TTC549 (cell line): ENCODE measurements at regions not wholly inside any gene's neighbourhood (a gene's known extent, or its start where the extent isn't known, plus 50 kb on each side); places are given as distances from the start of the nearest gene placed in this dataset.

ENCODE experiments used
- FAIRE-seq: peaks from 2 replicates; lab custom pipeline; 2012; peaks lifted over from hg19 to GRCh38; lab: Jason Lieb, UNC

DNA sequence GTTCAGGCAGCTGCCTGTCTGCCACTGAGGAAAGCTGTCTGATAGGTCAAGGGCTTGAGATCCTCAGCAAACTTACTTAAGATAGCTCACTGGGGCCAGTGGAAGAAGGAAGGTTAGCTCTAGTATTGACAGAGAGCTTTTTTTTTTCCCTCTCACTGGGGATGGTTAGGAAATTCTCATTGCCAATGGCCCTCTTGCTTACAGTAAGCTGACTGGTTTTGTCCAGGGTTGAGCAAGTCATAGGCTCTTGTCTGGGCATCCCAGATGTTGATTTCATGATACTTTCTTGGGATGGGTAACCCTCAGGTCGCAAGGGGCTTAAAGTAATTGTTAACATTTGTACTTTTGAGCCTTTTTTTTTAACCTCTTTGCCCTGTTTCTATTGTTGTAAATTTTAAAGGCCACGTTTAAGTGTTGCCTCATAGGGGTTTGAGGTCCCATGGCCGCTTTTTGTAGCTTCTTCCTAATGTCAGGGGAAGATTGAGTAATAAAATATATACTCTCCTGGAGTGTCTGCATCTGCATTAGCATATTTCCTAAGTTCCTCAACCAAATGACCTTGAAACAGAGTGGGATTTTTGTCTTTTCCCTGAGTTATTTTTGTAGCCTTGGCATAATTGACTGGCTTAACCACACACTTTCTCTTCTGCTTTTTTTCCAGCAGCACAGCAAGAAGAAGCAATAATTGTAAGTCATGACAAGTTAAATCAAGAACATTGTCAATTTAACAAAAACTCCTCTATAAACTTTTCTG is 716.0 kb downstream of the LRFN5 start:
- no peak for FAIRE-seq

- FAIRE-seq, result no peak
These were observed 713.3 kb downstream of the LRFN5 start for GRCh38 chr14:42319996-42320395.

DNA sequence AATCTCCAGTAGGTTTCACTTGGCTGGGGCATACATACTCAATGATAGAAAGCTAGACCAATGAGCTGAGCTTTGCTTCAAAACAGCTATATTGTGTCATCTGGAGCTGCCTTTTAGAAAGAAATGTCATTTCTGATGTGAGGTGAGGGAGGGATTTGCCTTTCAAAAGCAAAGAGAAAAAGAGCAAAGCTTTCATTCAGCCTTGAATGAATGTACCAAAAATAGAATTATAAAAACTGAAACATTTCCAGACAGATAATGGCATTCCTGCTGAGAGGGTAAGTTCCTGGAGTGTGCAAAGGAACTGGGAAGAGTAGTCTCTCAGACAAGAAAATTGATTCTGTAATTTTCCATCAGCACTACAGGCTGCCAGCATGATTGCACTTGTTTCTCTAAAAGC is 710.0 kb downstream of the LRFN5 start:
- FAIRE-seq, result no peak

DNA sequence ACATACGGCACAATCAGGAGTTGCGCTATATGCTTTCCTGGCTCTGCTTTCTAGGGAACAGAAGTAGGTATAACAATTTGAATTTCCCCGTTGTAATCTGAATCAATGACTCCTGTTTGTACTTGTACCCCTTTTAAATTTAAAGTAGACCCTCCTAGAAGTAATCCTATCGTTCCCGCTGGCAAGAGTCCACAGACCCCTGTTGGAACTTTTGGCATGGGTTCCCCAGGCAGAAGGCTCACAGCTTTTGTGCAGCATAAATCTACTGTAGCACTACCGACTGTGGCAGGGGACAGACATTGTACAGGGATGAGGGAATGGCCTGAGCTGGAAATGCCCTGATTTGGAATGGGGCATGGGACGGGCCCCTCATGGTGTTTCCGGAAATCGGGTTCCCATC is 705.2 kb downstream of the LRFN5 start:
- FAIRE-seq, result no peak

- no peak for FAIRE-seq
These were observed 700.7 kb downstream of the LRFN5 start for GRCh38 chr14:42307239-42307825.

DNA sequence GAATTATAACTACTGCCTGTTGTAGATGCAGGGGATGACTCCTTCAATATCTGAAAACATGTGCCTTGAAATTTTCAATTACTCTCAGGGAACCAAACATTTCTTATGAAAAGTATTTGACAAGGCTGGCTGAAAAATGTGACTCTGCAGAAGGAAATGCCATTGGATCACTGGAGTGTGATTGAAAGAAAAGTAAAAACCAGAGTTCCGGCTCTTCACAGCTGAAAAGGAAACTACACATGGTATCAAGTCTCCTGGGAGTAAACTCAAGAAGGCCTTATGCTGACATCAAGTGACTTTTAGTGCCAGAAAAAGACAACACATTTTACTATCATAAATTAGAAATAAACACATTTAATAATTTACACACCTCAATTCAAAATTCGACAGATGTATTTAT is 693.0 kb downstream of the LRFN5 start:
- FAIRE-seq, result no peak

DNA sequence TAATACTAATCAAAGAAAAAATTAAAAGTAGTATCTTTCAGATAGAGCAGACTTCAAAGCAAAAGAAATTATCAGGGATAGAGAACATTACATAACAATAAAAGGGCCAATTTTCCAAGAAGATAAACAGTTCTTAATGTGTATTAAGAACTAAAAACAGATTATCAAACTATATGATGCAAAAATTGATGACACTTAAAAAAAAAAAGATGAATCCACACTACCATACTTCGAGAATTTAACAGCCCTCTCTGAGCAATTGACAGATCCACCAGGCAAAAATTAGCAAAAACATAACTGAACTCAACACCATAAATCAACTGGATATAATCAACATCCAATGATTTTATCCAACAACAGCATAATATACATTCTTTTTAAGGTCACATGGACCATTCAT is 686.5 kb downstream of the LRFN5 start:
- FAIRE-seq, result no peak

GRCh38 chr14:42277840-42278239 is 671.2 kb downstream of the LRFN5 start:
- no peak for FAIRE-seq

GRCh38 chr14:42269234-42269633 is 662.6 kb downstream of the LRFN5 start:
- FAIRE-seq, result no peak

DNA sequence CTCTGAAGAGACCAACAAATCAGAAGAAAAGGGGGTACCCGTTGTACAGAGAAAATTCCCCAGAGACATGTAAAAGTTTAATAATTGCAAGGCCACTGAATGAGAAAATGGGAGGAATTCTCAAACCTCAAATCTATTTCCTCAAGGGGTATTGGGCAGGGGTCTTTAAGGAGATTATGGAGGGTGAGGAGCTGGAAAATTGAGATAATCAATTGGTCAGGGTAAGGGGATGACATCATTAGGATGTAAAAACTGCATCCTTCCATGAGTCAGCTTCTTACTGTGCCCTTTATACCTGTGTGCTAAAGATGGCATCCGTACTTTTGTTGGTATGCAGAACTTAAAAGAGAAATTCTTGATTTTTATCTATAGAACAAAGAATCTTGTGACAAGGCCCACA is 641.5 kb downstream of the LRFN5 start:
- FAIRE-seq, result no peak

GRCh38 chr14:42241101-42241500 is 634.4 kb downstream of the LRFN5 start:
- no peak for FAIRE-seq

- no peak for FAIRE-seq
These were observed 623.3 kb downstream of the LRFN5 start for GRCh38 chr14:42229976-42230375.

GRCh38 chr14:42229294-42229693 is 622.6 kb downstream of the LRFN5 start:
- no peak for FAIRE-seq

- FAIRE-seq, result no peak
These were observed 621.9 kb downstream of the LRFN5 start for GRCh38 chr14:42228611-42229010.

GRCh38 chr14:42224053-42224888 is 617.6 kb downstream of the LRFN5 start:
- peak; percentile 3 for FAIRE-seq

GRCh38 chr14:42222924-42223471 is 616.3 kb downstream of the LRFN5 start:
- FAIRE-seq, result no peak

DNA sequence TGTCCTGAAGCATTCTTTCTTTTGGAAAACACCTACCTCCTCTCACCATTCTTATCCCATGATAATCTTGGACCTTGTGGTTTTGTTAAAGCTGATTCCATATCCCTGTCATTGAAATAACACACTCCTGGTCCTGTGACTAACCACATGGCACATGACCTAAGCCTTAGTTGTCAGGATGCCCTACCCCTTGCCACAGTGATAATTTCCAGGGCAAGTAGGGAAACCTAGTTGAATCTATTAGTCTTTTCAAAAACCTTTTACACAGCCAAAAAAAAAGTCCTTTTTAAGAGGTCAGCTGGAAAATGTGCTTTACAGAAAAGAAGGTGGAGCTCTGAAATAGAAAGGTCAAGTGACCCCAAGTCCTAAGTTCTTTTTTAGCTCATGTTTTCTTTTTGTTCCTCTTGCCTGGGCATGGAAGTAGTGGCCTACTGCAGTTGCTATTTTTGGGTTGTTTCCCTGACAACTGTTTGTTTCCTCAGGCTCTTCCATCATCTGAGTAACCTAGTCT is 608.4 kb downstream of the LRFN5 start:
- no peak for FAIRE-seq

DNA sequence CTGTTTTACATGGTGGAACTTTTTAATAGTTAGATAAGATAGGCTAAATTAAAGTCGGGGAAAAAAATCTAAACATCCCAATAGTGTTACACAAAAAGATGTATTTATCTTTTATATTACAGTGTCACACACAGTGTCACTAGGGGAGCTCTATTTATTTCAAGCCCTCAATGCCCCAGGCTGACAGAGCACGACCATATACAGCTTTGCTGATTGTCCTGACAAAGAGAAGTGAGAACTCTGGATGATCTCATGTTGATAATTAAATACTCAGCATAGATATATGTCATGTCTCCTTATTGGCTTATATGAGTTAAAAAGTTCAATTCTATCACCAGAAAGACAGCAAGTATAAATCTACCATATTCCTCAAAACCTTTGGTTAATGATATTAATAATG is 594.3 kb downstream of the LRFN5 start:
- FAIRE-seq, result no peak

- FAIRE-seq, result no peak
These were observed 591.3 kb downstream of the LRFN5 start for GRCh38 chr14:42198010-42198409.

DNA sequence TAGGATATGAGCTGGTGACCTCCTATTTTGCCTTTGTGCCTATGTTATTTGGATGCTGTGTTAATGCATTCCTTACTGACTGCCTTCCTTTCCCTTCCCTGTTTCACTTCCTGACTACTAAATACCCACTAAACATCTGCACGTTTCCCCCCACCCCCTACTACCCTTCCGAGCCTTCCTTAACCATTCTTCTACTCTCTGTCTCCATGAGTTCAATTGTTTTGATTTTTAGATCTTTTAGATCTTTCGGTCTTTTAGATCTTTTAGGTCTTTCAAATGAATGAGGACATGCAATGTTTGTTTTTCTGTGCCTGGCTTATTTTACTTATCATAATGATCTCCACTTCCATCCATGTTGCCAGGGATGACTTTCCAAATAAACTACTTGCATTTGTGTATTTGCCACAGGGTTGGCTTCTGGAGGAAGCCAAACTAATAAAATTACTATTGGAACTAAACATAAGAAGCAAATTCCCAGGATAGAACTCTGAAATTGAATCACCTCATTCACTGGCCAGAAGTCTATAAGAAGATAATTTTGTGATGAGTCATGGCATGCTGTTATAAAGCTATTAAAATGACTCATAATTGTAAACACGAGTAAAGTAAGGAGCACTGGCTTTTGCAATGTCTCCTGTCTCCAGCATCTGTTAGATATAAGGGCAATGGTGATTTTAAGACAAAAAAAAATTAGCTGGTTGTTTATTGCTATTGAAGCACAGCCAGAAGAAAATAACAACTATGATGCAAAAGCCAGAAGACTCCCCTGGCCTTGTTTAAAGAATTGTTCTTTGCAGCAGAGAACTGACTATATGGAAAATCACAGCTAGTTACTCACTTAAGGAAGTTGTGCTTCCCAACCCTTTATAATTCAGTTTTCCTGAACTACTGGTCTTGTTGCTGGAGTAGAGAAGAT is 586.3 kb downstream of the LRFN5 start:
- FAIRE-seq, result no peak

DNA sequence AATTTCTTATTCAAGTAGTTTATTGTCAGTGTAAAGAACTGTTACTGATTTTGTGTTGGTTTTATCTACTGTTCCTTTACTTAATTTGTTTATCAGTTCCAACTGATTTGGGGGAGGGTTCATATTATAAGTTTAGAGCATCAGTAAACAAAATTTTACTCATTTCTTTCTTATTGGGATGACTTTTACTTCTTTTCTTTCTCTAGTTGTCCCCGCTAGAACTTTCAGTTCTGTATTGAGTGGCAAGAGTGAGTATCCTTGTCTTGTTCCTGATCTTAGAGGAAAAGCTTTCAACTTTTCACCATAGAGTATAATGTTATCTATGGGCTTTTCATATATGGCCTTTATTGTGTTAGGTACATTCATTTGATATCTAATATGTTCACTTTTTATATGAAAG is 584.1 kb downstream of the LRFN5 start:
- FAIRE-seq, result no peak

GRCh38 chr14:42187846-42188245 is 581.2 kb downstream of the LRFN5 start:
- no peak for FAIRE-seq
